ENCODE measurements at regions not wholly inside any gene's neighbourhood (a gene's known extent, or its start where the extent isn't known, plus 50 kb on each side); places are given as distances from the start of the nearest gene placed in this dataset.

- no peaks in the 10 kb centered on the region for H3K36me3 ChIP-seq (ENCODE audit: low read depth)
- TF ChIP-seq CTCF (IDR thresholded peaks at IDR 0.05) = no peak
- H3K9me3 ChIP-seq = no peaks in the 10 kb centered on the region
- no peaks in the 10 kb centered on the region for H3K4me1 ChIP-seq (ENCODE audit: low read depth)
- no peak overlapping the region for H3K4me3 ChIP-seq
- ATAC-seq = no peak
- intact Hi-C loops (cut with DNase I, micrococcal nuclease) = no loop called here
- no peak for DNase-seq
Observed at GRCh38 chr2:216800836-216801235, 59.0 kb downstream of the TNP1 start.

- TF ChIP-seq CTCF (IDR thresholded peaks at IDR 0.05) = no peak
- DNase-seq (peak in 1 of 3 donors; percentile 27), ATAC-seq (peak; percentile 38)
- Histone ChIP-seq H3K4me1 (ENCODE audit: low read depth) (no peaks in the 10 kb centered on the region), H3K9me3 (no peaks in the 10 kb centered on the region), H3K36me3 (ENCODE audit: low read depth) (no peaks in the 10 kb centered on the region), H3K4me3 (no peak overlapping the region)
- intact Hi-C loops (cut with DNase I, micrococcal nuclease) = no loop called here
Observed at GRCh38 chr2:216799873-216800431, 59.9 kb downstream of the TNP1 start.

GRCh38 chr2:216796115-216796840 is 63.6 kb downstream of the TNP1 start:
- intact Hi-C loops (cut with DNase I, micrococcal nuclease) = no loop called here
- no peak for ATAC-seq
- DNase-seq = no peak
- no peaks in the 10 kb centered on the region for H3K9me3 ChIP-seq
- H3K4me1 ChIP-seq (ENCODE audit: low read depth) = no peaks in the 10 kb centered on the region
- H3K4me3 ChIP-seq = no peak overlapping the region
- no peaks in the 10 kb centered on the region for H3K36me3 ChIP-seq (ENCODE audit: low read depth)
- TF ChIP-seq CTCF (IDR thresholded peaks at IDR 0.05) = no peak

GRCh38 chr2:216793386-216793785 is 66.5 kb downstream of the TNP1 start:
- ATAC-seq (no peak), DNase-seq (no peak)
- no peaks in the 10 kb centered on the region for H3K9me3 ChIP-seq
- H3K36me3 ChIP-seq (ENCODE audit: low read depth) = no peaks in the 10 kb centered on the region
- H3K4me1 ChIP-seq (ENCODE audit: low read depth) = no peaks in the 10 kb centered on the region
- H3K4me3 ChIP-seq = no peak overlapping the region
- no peak for TF ChIP-seq CTCF (IDR thresholded peaks at IDR 0.05)
- intact Hi-C loops (cut with DNase I, micrococcal nuclease) = no loop called here

- Histone ChIP-seq H3K4me3 (no peak overlapping the region), H3K4me1 (ENCODE audit: low read depth) (no peaks in the 10 kb centered on the region), H3K9me3 (no peaks in the 10 kb centered on the region), H3K36me3 (ENCODE audit: low read depth) (no peaks in the 10 kb centered on the region)
- DNase-seq (peak in 1 of 3 donors; percentile 54), ATAC-seq (peak; percentile 47)
- intact Hi-C loops (cut with DNase I, micrococcal nuclease) = no loop called here
- no peak for TF ChIP-seq CTCF (IDR thresholded peaks at IDR 0.05)
Observed at GRCh38 chr2:216792222-216793021, 67.4 kb downstream of the TNP1 start.

All from mucosa of descending colon (tissue), 3 donors.